ENCODE measurements at regions not wholly inside any gene's neighbourhood (a gene's known extent, or its start where the extent isn't known, plus 50 kb on each side); places are given as distances from the start of the nearest gene placed in this dataset.
A peak's percentile ranks its signal among the peaks of the same experiment; 100 is the strongest.
"Not testable (repeated sequence)": the region's sequence is repeated elsewhere in the genome, so short reads cannot be mapped to it uniquely, and the experiment has no call there.

DNA sequence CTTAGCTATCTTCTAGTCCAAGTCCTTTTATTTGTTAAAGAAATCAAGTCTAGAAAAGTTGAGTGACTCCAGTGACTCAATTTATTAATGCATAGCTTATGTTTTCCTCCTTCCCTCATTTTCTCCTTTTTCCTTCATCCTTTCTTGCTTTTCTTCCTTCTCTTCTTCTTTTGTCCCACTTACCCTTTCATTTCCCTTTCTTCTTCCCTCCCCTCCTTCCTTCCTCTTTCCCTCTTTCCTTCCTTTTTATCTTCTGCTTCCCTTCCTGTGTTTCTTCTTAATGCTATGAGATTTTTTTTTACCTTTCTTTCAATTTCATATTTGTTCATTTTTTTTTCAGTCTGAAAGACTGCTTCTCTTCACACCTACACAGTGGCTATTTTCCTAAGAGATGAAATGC, 555.5 kb downstream of the PIK3C3 start:
- no peaks in the 10 kb centered on the region for H3K27me3 Mint-ChIP-seq
- no peaks in the 10 kb centered on the region for H3K36me3 Mint-ChIP-seq (ENCODE audit: low read depth)
- peaks cover 11% of the 10 kb centered on the region for H3K9me3 Mint-ChIP-seq
- no peak overlapping the region for H3K27ac Mint-ChIP-seq
- ATAC-seq (replicated peaks) = no peak
- no peaks in the 10 kb centered on the region for H3K4me1 Mint-ChIP-seq
- no peak overlapping the region for H3K4me3 Mint-ChIP-seq

DNA sequence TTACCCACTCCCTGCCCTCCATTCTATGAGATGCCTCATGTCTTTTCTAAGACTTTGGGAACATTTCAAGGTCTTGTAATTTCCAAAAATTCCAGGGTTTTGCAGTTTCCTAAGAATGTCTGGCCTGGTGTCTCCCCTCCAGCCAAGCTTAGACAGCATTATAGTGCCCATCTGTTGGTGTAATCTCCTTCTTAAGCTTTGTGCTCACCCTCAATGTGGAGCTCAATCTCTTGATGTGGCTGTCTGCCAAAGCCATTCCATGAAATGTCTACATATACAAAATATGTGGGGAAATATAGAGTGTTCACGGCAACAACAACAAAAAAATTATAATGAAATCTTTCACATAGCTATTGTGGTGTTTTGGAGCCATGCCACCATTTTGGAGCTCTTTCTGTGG, 558.4 kb downstream of the PIK3C3 start:
- no peaks in the 10 kb centered on the region for H3K27me3 Mint-ChIP-seq
- peaks cover 4% of the 10 kb centered on the region for H3K9me3 Mint-ChIP-seq
- ATAC-seq (replicated peaks) = no peak
- H3K4me1 Mint-ChIP-seq = no peaks in the 10 kb centered on the region
- H3K36me3 Mint-ChIP-seq (ENCODE audit: low read depth) = no peaks in the 10 kb centered on the region
- no peak overlapping the region for H3K27ac Mint-ChIP-seq
- no peak overlapping the region for H3K4me3 Mint-ChIP-seq

DNA sequence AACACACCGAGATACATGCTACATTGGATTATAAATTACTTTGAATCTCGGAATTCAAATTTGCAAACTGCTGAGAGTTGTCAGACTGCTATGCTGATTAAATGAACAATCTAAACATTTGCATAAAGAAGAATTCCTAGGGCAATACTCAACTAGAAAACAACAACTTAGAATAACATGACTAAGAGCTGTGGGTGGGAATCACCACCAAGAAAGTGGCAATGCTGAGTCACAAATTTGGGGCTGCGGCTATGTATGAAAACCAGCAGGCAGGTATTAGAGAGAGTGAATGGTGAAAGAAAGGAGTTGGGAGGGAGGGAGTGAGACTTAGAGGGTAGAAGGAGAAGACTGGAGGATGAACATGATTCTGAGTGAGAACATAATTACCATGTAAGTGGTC, 559.5 kb downstream of the PIK3C3 start:
- peak; percentile 7 for ATAC-seq (replicated peaks)
- H3K9me3 Mint-ChIP-seq = peaks cover 4% of the 10 kb centered on the region
- H3K27me3 Mint-ChIP-seq = no peaks in the 10 kb centered on the region
- H3K4me3 Mint-ChIP-seq = no peak overlapping the region
- H3K36me3 Mint-ChIP-seq (ENCODE audit: low read depth) = no peaks in the 10 kb centered on the region
- H3K4me1 Mint-ChIP-seq = no peaks in the 10 kb centered on the region
- H3K27ac Mint-ChIP-seq = no peak overlapping the region

DNA sequence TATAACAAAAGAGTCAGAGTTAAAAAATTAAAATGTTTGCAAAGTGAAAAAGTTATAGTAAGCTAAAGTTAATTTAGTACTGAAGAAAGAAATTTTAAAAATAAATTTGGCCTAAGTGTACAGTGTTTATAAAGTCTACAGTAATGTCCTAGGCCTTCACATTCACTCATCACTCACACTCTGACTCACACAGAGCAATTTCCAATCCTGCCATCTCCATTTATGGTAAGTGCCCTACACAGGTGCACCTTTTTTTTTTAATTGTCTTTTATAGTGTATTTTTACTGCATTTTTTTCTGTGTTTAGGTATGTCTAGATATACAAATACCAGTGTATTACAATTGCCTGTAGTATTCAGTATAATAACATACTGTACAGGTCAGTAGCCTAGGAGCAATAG, 562.9 kb downstream of the PIK3C3 start:
- Mint-ChIP-seq H3K36me3 (ENCODE audit: low read depth) (no peaks in the 10 kb centered on the region), H3K4me1 (no peaks in the 10 kb centered on the region), H3K9me3 (no peaks in the 10 kb centered on the region), H3K27ac (no peak overlapping the region), H3K27me3 (no peaks in the 10 kb centered on the region), H3K4me3 (no peak overlapping the region)
- ATAC-seq (replicated peaks) = no peak

DNA sequence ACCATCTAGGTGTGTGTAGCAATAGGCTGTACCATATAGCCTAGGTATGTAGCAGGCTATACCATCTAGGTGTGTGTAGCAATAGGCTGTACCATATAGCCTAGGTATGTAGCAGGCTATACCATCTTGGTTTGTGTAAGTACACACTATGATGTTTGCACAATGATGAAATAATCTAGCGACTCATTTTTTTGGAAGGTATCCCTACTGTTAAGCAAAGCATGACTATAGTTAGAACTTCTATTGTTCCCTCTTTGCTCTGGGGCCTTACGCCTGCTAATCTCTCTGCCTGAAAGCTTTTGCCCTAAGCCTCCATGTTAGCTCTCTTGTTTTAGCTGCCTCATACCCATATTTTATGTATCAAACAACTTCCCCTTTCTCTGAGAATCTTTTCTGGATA, 563.3 kb downstream of the PIK3C3 start:
- not testable (repeated sequence) for H3K4me3 Mint-ChIP-seq; H3K27me3 Mint-ChIP-seq; H3K36me3 Mint-ChIP-seq (ENCODE audit: low read depth); ATAC-seq (replicated peaks); H3K9me3 Mint-ChIP-seq; H3K27ac Mint-ChIP-seq; H3K4me1 Mint-ChIP-seq

DNA sequence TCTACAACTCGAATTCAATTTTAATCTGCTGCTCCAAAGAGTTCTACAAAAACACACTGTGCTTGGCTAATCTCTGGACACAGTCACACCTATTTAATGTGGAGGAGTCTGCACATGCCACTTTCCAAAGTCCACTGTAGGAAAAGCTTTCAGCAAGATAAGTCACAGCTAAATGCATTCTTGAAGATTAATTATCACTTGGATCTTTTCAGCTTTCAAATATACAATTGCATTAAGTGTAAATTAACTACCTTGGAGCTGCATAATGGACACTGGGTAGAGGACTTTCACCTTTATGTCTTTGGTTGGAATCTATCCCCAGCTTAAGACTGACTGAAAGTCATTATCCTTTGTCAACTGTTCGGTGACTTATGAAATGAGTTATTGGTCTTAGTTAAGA, 565.1 kb downstream of the PIK3C3 start:
- Mint-ChIP-seq H3K27me3 (no peaks in the 10 kb centered on the region), H3K9me3 (no peaks in the 10 kb centered on the region), H3K4me3 (no peak overlapping the region), H3K27ac (no peak overlapping the region), H3K36me3 (ENCODE audit: low read depth) (no peaks in the 10 kb centered on the region), H3K4me1 (no peaks in the 10 kb centered on the region)
- no peak for ATAC-seq (replicated peaks)

DNA sequence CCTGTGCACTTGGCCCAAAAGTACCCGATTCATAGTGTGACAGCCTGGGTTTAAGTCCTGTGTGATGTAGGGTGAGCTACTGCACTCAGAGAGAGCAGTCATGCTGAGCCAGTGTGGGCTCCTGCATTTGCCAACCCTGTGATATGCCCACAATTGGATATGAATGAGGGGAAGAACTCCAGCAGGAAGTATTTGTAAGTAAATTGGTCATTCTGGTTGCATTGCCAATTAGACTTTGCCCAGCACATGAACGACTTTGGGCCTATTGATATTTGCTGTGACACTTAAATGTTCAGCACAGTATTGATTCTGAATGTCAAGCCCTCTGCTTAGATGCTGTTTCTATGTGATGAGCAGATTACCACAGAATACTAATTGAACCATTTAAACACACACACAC, 570.9 kb downstream of the PIK3C3 start:
- H3K27me3 Mint-ChIP-seq = no peaks in the 10 kb centered on the region
- no peak overlapping the region for H3K27ac Mint-ChIP-seq
- no peaks in the 10 kb centered on the region for H3K36me3 Mint-ChIP-seq (ENCODE audit: low read depth)
- no peak for ATAC-seq (replicated peaks)
- H3K9me3 Mint-ChIP-seq = peaks cover 3% of the 10 kb centered on the region
- H3K4me1 Mint-ChIP-seq = no peaks in the 10 kb centered on the region
- H3K4me3 Mint-ChIP-seq = no peak overlapping the region

DNA sequence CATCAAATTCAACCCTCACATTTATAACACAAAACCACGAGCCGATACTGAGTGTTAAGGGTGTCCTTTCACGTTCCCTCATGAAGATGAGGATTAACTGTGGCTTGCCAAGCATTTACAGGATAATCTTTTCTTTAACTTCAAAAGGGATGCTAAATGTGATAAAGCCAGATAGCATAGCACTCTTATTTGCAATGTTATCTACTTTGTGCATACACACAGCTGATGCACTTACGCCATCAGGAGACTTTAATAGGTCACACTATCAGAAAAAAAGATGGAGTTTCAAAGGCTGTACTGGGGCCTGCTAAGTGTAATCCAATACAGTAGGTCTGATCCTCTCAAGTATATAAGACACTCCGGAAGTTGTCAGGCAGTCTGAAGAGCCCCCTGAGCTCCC, 572.7 kb downstream of the PIK3C3 start:
- no peaks in the 10 kb centered on the region for H3K36me3 Mint-ChIP-seq (ENCODE audit: low read depth)
- no peak overlapping the region for H3K27ac Mint-ChIP-seq
- H3K27me3 Mint-ChIP-seq = no peaks in the 10 kb centered on the region
- H3K9me3 Mint-ChIP-seq = peaks cover 3% of the 10 kb centered on the region
- no peak for ATAC-seq (replicated peaks)
- H3K4me3 Mint-ChIP-seq = no peak overlapping the region
- H3K4me1 Mint-ChIP-seq = no peaks in the 10 kb centered on the region

DNA sequence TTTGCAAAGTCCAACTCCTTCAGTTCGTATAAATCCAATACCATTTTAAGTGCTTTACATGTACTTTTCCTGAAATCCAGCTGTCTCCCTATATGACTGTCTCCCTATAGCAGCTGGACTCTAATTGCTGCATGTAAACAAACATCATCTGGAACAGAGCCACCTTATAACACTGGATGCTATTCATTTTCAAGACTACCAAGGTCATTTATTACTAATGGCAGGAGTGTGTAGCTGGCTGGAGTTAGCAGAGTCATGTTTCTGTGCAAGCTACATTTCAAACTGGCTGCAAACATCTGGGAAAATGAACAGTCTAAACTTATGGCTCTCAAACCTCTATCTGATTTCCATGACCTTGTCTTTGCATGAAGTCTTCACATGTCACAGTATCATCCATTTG, 575.2 kb downstream of the PIK3C3 start:
- H3K4me1 Mint-ChIP-seq = no peaks in the 10 kb centered on the region
- no peaks in the 10 kb centered on the region for H3K27me3 Mint-ChIP-seq
- H3K9me3 Mint-ChIP-seq = peaks cover 3% of the 10 kb centered on the region
- H3K36me3 Mint-ChIP-seq (ENCODE audit: low read depth) = no peaks in the 10 kb centered on the region
- no peak overlapping the region for H3K27ac Mint-ChIP-seq
- no peak for ATAC-seq (replicated peaks)
- H3K4me3 Mint-ChIP-seq = no peak overlapping the region

DNA sequence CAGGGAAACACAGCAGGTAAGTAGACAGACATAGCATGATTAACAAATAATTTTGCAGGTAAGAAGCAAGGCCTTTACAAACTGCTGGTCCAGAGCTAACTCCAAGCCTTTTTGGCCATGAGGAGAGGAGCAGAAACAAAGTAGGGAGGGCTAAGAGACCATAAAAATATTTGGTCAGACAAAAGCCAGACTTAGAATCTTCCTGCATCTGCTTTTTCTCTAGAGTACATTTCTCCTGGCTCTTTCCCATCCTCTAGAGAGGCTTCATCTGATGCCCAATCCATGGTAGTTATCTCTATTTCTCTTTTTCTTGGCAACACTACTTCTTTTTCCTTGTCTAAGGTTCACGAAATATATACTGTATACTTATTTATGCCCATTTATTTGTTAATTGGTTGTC, 577.1 kb downstream of the PIK3C3 start:
- Mint-ChIP-seq H3K4me3 (no peak overlapping the region), H3K4me1 (no peaks in the 10 kb centered on the region)

DNA sequence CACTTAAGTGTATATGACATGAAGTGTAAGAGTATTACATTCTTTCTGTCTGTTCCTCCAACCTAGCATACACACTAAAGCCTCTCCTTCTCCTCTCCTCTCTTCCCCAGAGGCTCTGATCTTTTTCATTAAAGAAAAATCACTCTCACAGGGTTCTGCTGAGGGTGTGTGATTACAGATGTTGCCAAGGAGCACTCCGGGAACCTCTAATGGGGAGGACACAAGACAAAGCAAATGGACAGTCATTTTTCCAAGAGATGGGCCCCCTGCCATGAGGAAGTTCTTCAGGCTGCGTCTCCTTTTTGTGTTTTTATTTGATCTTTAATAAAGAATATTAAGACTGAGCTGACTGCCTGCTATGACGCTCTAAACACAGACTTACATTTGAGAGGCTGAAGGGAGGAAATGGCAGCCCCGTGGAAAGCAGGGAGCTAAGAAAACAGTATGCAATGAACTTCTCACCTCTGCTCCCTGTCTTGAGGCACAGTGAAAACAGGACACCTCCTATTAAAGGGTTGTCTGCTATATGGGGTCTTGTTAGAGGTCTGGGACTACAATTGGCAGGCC, 578.1 kb downstream of the PIK3C3 start:
- Mint-ChIP-seq H3K27me3 (no peaks in the 10 kb centered on the region), H3K27ac (no peak overlapping the region), H3K36me3 (ENCODE audit: low read depth) (no peaks in the 10 kb centered on the region), H3K9me3 (peaks cover 3% of the 10 kb centered on the region), H3K4me3 (no peak overlapping the region), H3K4me1 (no peaks in the 10 kb centered on the region)
- ATAC-seq (replicated peaks) = no peak

More for the DNA sequence above, 577.1 kb downstream of the PIK3C3 start:
- Mint-ChIP-seq H3K36me3 (ENCODE audit: low read depth) (no peaks in the 10 kb centered on the region), H3K27ac (no peak overlapping the region), H3K9me3 (peaks cover 3% of the 10 kb centered on the region), H3K27me3 (no peaks in the 10 kb centered on the region)
- ATAC-seq (replicated peaks) = no peak

DNA sequence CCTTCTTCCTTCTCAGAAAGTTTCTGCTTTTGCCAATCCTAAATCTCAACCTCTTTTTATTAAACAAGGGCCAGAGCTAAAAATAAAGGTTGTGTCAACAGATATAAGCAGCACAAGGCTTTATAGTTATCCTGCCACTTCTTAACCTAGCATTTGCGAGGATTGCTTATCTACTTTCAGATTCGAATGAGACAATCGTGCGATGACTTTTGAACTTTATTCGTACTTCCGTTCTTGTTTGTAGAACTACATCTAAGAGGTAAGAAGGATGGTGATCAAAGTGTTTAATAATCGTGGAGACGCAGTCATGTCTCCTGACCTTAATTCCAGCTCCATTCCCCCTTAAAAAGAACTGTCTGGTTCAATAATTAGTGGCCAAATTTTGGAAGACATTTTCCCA, 578.6 kb downstream of the PIK3C3 start:
- no peak for ATAC-seq (replicated peaks)
- Mint-ChIP-seq H3K9me3 (peaks cover 3% of the 10 kb centered on the region), H3K27me3 (no peaks in the 10 kb centered on the region), H3K4me1 (no peaks in the 10 kb centered on the region), H3K27ac (no peak overlapping the region), H3K36me3 (ENCODE audit: low read depth) (no peaks in the 10 kb centered on the region), H3K4me3 (no peak overlapping the region)

DNA sequence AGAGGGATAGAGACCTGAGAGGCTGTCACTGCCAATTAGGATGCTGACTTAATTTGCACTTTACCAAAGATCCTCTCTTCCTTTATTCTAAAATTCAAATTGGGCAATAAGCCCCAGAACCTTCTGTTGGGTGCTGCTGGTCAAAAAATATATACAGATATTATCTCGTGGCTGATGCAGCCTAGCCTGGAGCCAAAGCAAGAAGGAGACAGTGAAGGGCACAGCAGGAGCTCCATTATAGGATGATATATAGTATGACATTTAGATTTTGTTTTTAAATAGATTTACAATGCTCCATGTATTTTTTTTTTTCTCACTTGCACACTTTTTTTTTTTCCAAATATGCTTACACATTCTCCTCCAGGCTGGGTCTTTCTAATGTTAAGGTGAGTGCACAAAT, 579.3 kb downstream of the PIK3C3 start:
- Mint-ChIP-seq H3K36me3 (ENCODE audit: low read depth) (no peaks in the 10 kb centered on the region), H3K9me3 (peaks cover 3% of the 10 kb centered on the region), H3K27me3 (no peaks in the 10 kb centered on the region), H3K27ac (no peak overlapping the region), H3K4me3 (no peak overlapping the region), H3K4me1 (no peaks in the 10 kb centered on the region)
- no peak for ATAC-seq (replicated peaks)

DNA sequence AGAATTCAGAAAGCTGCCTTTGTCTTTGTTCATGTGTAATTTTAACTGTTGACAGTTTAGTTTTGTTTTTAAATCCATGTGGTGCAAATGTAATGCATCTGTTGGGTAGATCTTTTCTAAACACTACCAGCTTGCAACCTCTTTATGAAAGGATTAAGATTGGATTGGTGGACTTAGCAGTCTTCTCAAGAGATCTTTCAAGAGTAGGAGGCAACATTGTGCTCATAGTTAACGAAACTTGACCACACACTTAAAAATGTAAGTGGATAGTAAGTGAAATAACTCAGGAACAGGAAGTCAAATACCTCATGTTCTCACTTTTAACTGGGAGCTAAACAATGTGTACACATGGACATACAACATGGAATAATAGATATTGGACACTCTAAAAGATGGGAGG, 579.0 kb downstream of the RIT2 start:
- Mint-ChIP-seq H3K27me3 (no peaks in the 10 kb centered on the region), H3K4me1 (no peaks in the 10 kb centered on the region), H3K27ac (no peak overlapping the region), H3K4me3 (no peak overlapping the region), H3K9me3 (no peaks in the 10 kb centered on the region), H3K36me3 (ENCODE audit: low read depth) (no peaks in the 10 kb centered on the region)
- no peak for ATAC-seq (replicated peaks)

DNA sequence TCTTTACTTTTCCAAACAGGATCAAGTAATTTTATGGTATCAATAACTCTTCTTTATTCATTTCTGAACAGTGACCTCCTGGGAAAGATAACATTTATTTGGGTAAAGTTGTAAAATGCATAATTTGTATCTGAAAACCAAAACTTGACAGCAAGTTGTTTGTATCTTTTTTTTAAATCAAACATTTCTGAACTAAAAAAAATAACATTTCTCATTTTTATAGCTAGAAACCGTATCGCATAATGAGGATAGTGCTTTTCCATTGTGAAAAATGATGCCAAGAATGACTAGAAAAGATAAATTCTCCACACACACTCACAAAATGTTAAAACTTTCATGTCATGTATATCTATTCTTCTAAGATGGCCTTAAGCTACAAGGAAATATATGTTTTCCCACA, 578.2 kb downstream of the RIT2 start:
- Mint-ChIP-seq H3K4me1 (no peaks in the 10 kb centered on the region), H3K36me3 (ENCODE audit: low read depth) (no peaks in the 10 kb centered on the region), H3K9me3 (no peaks in the 10 kb centered on the region), H3K27ac (no peak overlapping the region), H3K27me3 (no peaks in the 10 kb centered on the region), H3K4me3 (no peak overlapping the region)
- no peak for ATAC-seq (replicated peaks)

DNA sequence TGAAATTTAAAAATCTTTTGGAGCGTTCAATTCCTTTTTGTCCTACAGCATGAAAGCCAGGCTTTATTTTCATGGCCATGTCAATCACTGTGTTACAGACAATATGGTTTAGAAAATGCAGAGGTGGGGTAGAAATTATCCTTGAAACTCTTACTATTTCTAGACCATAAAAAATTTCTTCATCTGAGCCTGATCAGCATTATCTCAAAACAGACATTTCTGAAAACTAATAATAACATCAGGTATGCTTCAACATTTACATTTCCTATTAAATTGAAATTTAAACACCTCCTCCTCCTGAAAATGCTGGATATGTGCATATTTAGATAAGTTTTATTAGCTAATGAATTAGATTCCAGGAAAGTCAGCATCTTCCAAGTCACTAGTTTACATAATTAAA, 570.6 kb downstream of the RIT2 start:
- Mint-ChIP-seq H3K4me1 (no peaks in the 10 kb centered on the region), H3K9me3 (peaks cover 3% of the 10 kb centered on the region), H3K27ac (no peak overlapping the region), H3K36me3 (ENCODE audit: low read depth) (no peaks in the 10 kb centered on the region), H3K4me3 (no peak overlapping the region), H3K27me3 (no peaks in the 10 kb centered on the region)
- no peak for ATAC-seq (replicated peaks)
